ENCODE measurements at regions not wholly inside any gene's neighbourhood (a gene's known extent, or its start where the extent isn't known, plus 50 kb on each side); places are given as distances from the start of the nearest gene placed in this dataset.

DNA sequence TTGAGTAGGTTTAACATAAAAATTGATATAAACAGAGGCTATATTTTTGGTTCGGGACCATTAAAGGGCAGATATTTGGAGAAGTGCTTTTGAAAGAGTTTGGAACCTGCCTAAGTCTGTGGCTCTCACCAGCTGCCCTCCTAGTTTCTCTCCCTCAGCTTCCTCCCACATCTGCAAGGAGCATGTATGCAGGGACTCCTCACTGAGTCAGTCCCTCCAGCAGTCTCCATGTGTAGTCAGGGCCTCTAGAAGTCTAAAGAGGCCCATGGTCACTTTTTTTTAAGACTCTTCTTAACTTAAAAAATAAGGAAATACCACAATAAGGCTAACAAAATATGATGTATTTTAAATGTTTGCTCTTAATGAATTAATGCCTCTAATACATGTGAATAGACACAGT, 220.0 kb upstream of the TANK start:
- Histone ChIP-seq H3K4me3 (no peak overlapping the region), H3K4me1 (peaks cover 9% of the 10 kb centered on the region), H3K27me3 (ENCODE audit: low read depth) (no peaks in the 10 kb centered on the region), H3K36me3 (replicated peaks) (no peaks in the 10 kb centered on the region), H3K9me3 (no peaks in the 10 kb centered on the region)
- no peak for DNase-seq (ENCODE audit: low spot score in 2 of 2)
- in situ Hi-C loops (cut with MboI; ENCODE audit: low sequenced_read_pairs): no loop called here

DNA sequence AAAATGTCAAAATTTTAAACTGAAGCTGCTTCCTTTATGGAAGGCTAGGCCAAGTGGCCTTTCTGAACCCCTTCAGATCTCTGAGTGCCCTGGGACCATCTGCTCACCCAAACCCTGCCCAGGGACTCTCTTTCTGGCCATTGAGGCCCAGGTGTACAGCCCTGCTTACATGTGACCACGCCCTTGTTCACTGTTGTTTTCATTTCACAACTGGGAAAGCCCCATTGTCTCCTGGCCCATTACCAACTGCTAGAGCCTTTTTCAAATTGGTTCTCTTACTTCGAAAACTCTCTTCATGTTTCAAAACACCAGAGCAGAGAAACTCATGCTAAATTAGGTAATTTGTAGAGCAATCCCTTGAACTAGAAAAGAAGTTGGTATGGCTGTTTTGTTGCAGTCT, 219.5 kb upstream of the TANK start:
- Histone ChIP-seq H3K9me3 (no peaks in the 10 kb centered on the region), H3K4me1 (peaks cover 9% of the 10 kb centered on the region), H3K36me3 (replicated peaks) (no peaks in the 10 kb centered on the region), H3K4me3 (no peak overlapping the region), H3K27me3 (ENCODE audit: low read depth) (no peaks in the 10 kb centered on the region)
- no peak for DNase-seq (ENCODE audit: low spot score in 2 of 2)
- in situ Hi-C loops (cut with MboI; ENCODE audit: low sequenced_read_pairs): no loop called here

DNA sequence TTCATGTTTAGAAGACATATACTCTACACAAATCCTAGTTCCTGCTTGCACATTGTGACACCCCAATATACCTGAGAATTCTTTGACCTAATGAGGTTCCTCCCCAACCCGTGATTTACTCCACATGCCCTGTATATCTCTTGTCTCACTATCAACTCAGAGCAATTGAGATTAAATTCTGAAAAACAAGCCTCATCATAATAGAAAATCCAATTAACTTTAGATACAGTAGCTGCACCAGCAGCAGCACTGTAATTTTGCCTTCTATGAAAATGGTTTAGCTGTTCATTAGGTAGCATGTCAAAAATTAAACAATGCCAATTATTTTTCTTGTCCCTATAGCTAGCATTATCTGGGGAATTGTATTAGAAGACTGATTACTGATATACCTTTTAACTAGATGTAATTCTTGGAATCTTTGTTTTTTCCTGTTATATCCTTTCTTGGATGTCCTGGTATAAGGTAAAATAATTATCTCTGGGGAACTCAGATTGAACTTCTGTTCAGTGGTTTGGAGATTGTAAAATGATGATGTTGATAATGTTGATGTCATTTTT, 218.9 kb upstream of the TANK start:
- in situ Hi-C loops (cut with MboI; ENCODE audit: low sequenced_read_pairs): no loop called here
- DNase-seq (ENCODE audit: low spot score in 2 of 2): no peak
- H3K4me1 ChIP-seq: peaks cover 9% of the 10 kb centered on the region

DNA sequence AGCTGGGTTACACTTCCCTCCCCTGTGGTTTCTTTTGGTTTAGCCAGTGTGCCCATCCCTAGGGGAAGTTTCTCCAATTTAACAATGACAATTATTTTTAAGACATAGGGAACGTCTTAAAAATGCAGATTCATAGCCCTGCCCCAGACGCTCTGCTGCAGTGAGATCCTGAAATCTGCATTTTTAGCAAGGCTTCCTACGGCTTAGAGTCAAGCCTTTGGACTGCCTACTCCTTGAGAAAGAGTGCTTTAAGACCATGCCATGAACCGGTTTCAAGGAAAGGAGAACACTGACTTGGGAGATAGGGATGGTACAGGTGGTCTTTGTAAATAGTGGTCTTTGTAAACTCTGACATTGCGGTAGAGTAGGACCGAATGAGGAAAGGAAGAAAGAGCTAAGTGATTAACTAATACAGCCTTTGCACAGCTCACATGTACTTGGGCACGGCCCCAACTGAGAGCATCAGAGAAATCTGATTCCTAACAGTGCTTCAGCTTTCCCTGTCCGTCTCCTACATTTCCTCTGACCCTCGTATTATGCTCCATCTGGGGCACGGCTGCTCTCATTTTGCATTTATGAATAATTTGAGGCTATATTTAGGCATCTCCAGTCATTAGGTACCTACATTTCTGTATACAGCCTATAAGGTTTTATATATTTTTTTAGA, 217.6 kb upstream of the TANK start:
- Histone ChIP-seq H3K4me3 (no peak overlapping the region), H3K9me3 (no peaks in the 10 kb centered on the region), H3K36me3 (replicated peaks) (no peaks in the 10 kb centered on the region), H3K27me3 (ENCODE audit: low read depth) (no peaks in the 10 kb centered on the region), H3K4me1 (peaks cover 9% of the 10 kb centered on the region)
- DNase-seq (ENCODE audit: low spot score in 2 of 2): no peak
- in situ Hi-C loops (cut with MboI; ENCODE audit: low sequenced_read_pairs): no loop called here

More for the DNA sequence above, 218.9 kb upstream of the TANK start:
- Histone ChIP-seq H3K27me3 (ENCODE audit: low read depth) (no peaks in the 10 kb centered on the region), H3K36me3 (replicated peaks) (no peaks in the 10 kb centered on the region), H3K9me3 (no peaks in the 10 kb centered on the region), H3K4me3 (no peak overlapping the region)

DNA sequence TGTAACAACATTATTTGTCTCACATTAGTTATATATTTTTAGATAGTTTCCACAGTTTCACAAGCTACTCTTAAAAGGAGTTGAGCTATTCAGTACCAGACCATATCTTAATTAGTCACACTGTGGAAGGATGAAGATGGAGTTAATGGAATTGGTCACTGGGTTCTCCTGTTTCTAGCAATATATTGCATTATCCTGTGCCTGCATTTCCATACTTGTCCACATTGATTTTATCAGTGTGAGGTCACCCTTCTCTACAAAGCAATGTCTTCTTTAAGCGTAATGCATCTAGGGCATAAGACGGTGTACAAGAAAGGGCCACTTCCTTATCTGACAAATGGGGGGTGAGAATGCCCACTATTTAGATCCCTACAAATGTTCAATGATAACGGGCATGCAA, 216.8 kb upstream of the TANK start:
- Histone ChIP-seq H3K27me3 (ENCODE audit: low read depth) (no peaks in the 10 kb centered on the region), H3K36me3 (replicated peaks) (no peaks in the 10 kb centered on the region), H3K4me1 (peaks cover 9% of the 10 kb centered on the region), H3K9me3 (no peaks in the 10 kb centered on the region), H3K4me3 (no peak overlapping the region)
- no peak for DNase-seq (ENCODE audit: low spot score in 2 of 2)
- in situ Hi-C loops (cut with MboI; ENCODE audit: low sequenced_read_pairs): no loop called here

DNA sequence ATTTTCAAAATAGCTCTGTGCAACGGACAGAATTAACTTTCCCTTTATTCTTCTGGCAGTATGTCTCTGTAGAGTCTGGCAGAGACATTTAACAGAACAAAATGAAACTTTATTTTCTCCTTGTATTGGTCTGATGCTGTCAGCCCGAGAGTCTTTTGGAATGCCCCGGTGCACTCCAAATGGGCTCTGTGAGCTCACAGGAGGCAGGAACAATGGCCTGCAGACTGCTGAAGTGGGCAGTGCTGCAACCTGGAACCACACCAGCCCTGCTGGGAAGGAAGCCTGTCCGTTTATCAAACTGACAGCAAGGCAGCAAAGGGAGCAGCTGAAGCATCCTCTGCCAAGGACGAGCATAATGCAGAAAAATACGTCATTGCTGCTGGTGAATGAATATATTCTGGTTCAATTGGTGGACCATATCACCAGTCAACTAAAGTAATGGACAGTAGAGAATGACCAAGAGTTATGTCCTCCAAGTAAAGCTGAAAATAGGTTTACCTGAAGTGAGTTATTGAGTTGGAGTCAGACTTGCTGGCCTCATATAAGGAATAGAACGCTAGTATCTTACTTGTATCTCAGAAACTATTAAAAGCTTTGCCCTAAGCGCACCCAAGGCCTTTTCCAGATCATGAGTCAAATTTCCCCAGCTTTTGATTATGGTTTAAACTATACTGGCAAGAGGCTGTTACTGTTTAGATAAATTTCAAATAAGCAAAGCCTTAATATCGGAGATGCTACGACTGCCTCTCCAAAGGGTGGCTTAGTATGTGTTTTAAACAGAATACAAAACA, 207.6 kb upstream of the TANK start:
- Histone ChIP-seq H3K4me3 (no peak overlapping the region), H3K27me3 (ENCODE audit: low read depth) (no peaks in the 10 kb centered on the region), H3K36me3 (replicated peaks) (no peaks in the 10 kb centered on the region), H3K9me3 (no peaks in the 10 kb centered on the region), H3K4me1 (no peaks in the 10 kb centered on the region)
- DNase-seq (ENCODE audit: low spot score in 2 of 2): no peak
- in situ Hi-C loops (cut with MboI; ENCODE audit: low sequenced_read_pairs): no loop called here

DNA sequence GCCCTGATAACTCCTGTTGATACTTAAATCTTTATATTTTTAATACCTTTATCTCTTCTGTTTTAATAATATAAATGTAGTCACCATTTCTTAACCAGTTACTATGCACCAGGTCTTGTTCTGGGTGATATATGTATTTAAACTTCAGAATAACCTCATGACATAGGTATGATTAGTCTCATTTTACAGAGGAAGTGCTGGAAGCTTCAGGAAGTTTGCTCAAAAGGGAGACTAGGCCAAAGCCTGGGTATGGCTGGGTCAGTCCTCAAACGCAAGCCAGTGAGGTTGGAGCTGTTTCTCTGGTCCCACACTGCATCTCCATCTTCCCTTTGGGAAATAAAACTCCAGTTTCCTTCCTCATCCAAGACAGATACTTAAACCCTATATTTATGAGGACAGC, 204.7 kb upstream of the TANK start:
- in situ Hi-C loops (cut with MboI; ENCODE audit: low sequenced_read_pairs): no loop called here
- H3K4me1 ChIP-seq: no peaks in the 10 kb centered on the region
- no peak for DNase-seq (ENCODE audit: low spot score in 2 of 2)
- no peak overlapping the region for H3K4me3 ChIP-seq
- no peaks in the 10 kb centered on the region for H3K36me3 ChIP-seq (replicated peaks)
- no peaks in the 10 kb centered on the region for H3K9me3 ChIP-seq
- no peaks in the 10 kb centered on the region for H3K27me3 ChIP-seq (ENCODE audit: low read depth)

DNA sequence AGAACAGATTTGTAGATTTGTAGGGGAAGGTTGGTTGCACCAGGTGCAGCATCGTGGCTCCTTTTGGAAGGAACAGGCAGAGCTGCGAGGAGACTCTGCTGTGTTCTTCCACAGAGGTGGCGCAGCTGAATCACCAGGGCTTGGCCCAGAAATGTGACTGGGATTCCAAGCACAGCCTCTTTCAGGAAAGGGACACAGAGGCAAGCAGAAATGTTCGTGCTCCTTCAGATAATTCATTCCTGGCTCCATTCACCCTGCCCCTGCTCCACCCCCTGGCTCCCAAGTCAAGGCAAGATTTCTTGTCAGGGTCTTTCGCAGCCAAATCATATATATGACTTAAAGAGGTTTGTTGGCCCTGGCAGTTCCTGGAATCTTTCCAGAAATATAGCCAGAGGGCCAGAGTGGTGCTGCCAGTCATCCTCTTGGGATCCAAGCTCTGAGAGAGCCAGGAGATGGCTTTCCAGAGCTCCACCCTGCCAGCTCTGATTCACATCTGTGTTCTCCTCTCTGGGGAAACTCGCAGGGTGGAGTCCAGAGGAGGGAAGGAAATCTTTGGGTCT, 203.9 kb upstream of the TANK start:
- H3K36me3 ChIP-seq (replicated peaks): no peaks in the 10 kb centered on the region
- DNase-seq (ENCODE audit: low spot score in 2 of 2): no peak
- no peaks in the 10 kb centered on the region for H3K9me3 ChIP-seq
- no peak overlapping the region for H3K4me3 ChIP-seq
- no peaks in the 10 kb centered on the region for H3K4me1 ChIP-seq
- in situ Hi-C loops (cut with MboI; ENCODE audit: low sequenced_read_pairs): no loop called here
- no peaks in the 10 kb centered on the region for H3K27me3 ChIP-seq (ENCODE audit: low read depth)

DNA sequence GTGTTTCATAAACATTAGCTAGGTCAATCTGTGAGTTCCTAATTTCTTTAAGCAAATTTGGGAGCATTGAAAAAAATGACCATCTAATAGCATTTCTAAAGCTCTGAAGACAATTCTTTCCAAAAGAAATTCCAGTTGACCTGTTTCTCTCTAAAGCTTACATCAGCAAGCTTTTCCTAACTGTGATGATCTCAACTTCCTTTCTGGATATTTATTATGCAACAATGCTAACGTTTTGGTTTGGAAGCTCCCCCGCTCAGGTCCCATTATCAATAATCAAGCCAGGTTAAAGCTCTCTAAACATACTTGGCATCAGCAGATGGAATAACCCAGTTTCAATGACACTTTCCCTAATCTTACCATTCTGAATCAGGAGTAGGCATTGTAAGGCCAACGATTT, 196.3 kb upstream of the TANK start:
- Histone ChIP-seq H3K4me1 (no peaks in the 10 kb centered on the region), H3K4me3 (no peak overlapping the region), H3K27me3 (ENCODE audit: low read depth) (no peaks in the 10 kb centered on the region), H3K9me3 (no peaks in the 10 kb centered on the region), H3K36me3 (replicated peaks) (no peaks in the 10 kb centered on the region)
- in situ Hi-C loops (cut with MboI; ENCODE audit: low sequenced_read_pairs): no loop called here
- DNase-seq (ENCODE audit: low spot score in 2 of 2): no peak

DNA sequence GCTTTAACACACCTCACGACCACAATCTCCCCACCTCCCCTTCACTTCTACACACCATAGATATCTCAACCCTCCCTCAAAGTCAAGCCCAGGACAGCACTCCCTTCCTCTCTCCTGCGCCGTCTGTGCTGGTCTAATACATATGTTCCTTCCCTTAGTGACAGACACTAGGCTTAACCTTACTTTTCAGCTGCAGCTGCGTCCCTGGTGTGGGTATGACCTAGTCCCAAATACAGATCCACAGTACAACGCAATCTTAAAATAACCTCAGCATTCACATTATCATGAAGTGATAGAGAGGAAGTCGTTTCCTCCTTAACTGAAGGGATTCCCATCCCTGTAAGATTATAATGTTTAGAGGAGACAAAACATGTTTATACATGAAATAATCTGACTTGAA, 192.7 kb upstream of the TANK start:
- Histone ChIP-seq H3K4me1 (peaks cover 4% of the 10 kb centered on the region), H3K9me3 (no peaks in the 10 kb centered on the region), H3K36me3 (replicated peaks) (no peaks in the 10 kb centered on the region), H3K27me3 (ENCODE audit: low read depth) (no peaks in the 10 kb centered on the region), H3K4me3 (no peak overlapping the region)
- no peak for DNase-seq (ENCODE audit: low spot score in 2 of 2)
- in situ Hi-C loops (cut with MboI; ENCODE audit: low sequenced_read_pairs): no loop called here

DNA sequence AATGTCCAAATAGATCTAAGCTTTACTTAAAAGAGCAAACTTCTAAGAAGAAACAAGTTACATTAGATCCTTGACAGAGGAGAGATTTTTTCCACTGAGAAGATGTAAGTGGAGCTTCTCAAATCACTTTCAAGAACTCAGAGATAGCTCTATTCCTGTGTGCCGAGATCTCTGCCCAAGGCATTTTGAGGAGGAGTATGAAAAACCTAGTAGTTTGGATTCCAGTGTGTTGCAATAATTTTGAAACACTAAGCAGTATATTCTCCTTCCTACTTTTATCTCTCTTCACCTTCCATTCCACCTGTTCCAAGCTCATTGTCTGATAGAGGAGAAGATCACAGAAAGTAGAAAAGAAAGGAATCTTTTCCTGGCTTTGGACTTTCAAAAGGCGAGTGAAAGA, 192.0 kb upstream of the TANK start:
- Histone ChIP-seq H3K9me3 (no peaks in the 10 kb centered on the region), H3K36me3 (replicated peaks) (no peaks in the 10 kb centered on the region), H3K4me1 (peaks cover 4% of the 10 kb centered on the region), H3K4me3 (no peak overlapping the region), H3K27me3 (ENCODE audit: low read depth) (no peaks in the 10 kb centered on the region)
- in situ Hi-C loops (cut with MboI; ENCODE audit: low sequenced_read_pairs): no loop called here
- no peak for DNase-seq (ENCODE audit: low spot score in 2 of 2)

DNA sequence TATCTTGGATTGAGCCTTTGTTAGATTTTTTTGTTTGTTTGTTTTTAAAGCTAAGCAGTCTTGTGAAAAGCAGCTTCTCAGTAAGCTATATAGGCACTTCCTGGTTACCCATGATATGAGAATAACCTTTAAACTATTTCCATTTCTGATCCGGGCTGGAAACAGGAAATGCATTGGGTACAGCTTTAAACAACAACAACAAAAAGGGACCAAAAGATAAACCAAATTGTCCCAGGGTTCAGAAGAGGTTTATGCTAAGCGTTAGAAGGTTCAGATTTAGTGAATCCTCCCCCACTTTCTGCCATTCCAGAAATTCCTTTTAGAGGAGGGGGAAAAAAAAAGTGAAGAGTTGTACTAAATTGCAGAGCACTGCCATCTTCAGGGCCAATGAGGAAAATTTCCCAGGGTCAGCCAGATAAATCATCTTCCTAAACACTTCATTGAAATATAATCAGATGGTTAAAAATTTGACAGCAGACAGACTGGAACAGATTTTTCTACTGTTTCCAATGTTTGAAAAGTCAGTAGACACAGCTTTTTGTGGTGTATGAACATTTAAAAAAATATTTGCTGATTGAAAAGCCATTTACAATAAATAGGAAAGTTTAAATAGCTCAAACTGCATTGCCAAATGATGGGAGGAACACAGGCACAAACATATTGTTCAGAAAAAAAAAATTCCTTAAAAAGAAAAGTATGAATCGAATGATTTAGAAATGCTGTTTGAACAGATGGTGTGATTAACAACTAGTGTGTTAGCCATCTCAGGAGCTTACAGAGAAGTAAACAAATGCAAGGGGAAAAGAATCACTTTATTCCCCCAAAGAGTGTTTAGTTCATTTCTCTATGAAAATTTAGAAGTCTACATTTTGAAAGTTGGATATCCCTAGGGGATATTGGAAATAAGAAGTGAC, 189.9 kb upstream of the TANK start:
- in situ Hi-C loops (cut with MboI; ENCODE audit: low sequenced_read_pairs): no loop called here
- peak; percentile 63 to 94 for DNase-seq (ENCODE audit: low spot score in 2 of 2)
- H3K4me3 ChIP-seq: no peak overlapping the region

DNA sequence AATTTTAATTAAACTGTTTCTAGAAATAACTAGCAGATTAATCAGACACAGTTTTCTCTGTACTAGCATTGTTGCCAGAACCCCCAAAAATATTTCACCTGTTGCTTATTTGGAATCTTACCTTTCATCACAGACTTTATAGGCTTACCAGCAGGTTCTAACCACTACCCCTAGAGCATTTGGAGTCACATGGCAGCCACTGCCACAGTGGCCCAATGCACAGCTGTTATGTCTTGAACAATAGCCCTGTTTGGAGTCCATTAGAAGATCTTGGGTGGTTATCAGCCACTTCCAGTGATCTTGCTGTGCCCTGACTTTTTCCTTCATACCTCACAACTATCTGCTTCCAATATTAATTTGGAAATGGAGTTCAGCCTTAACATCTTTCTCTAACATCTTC, 186.2 kb upstream of the TANK start:
- in situ Hi-C loops (cut with MboI; ENCODE audit: low sequenced_read_pairs): no loop called here
- H3K4me1 ChIP-seq: peaks cover 4% of the 10 kb centered on the region
- H3K36me3 ChIP-seq (replicated peaks): no peaks in the 10 kb centered on the region
- H3K4me3 ChIP-seq: no peak overlapping the region
- DNase-seq (ENCODE audit: low spot score in 2 of 2): no peak
- H3K9me3 ChIP-seq: no peaks in the 10 kb centered on the region
- no peaks in the 10 kb centered on the region for H3K27me3 ChIP-seq (ENCODE audit: low read depth)

More for the DNA sequence above, 189.9 kb upstream of the TANK start:
- H3K4me1 ChIP-seq: peaks cover 4% of the 10 kb centered on the region
- H3K9me3 ChIP-seq: no peaks in the 10 kb centered on the region
- no peaks in the 10 kb centered on the region for H3K27me3 ChIP-seq (ENCODE audit: low read depth)
- H3K36me3 ChIP-seq (replicated peaks): no peaks in the 10 kb centered on the region

Data from HAP-1 (cell line).